ENCODE measurements at regions not wholly inside any gene's neighbourhood (a gene's known extent, or its start where the extent isn't known, plus 50 kb on each side); places are given as distances from the start of the nearest gene placed in this dataset.

- TF ChIP-seq CTCF (IDR thresholded peaks at IDR 0.05; ENCODE audit: poor library complexity, severe bottlenecking) (no peak), EZH2 (IDR thresholded peaks at IDR 0.05; ENCODE audit: borderline replicate concordance, insufficient read depth, low read length, poor library complexity, severe bottlenecking) (no peak), REST (IDR thresholded peaks at IDR 0.05; ENCODE audit: borderline replicate concordance) (no peak)
These were observed 383.6 kb upstream of the TPK1 start for GRCh38 chr7:145219461-145219860.

All from neural cell (in vitro differentiated cells).